Naive B cell (primary cell): ENCODE measurements at regions not wholly inside any gene's neighbourhood (a gene's known extent, or its start where the extent isn't known, plus 50 kb on each side); places are given as distances from the start of the nearest gene placed in this dataset.

Source experiments
- ATAC-seq, 2 donors: fragments of 150-1000 bp; cut with Tn5 transposase; 2 replicates each; pipeline ENCODE4 v1.10.0; 2021; ENCODE audit warnings: low read depth in 2 of 2, mild to moderate bottlenecking in 2 of 2, moderate library complexity in 2 of 2
- DNase-seq: peaks from one replicate; pipeline ENCODE4 v3.0.0; 2022
- H3K27ac Mint-ChIP-seq, 6 donors: one replicate each; pipeline ENCODE4 v1.8.0; 2020 to 2022; ENCODE audit warnings: mild to moderate bottlenecking in 6 of 6, mixed read lengths in 6 of 6, moderate library complexity in 5 of 6, inconsistent platforms in 2 of 6
- H3K27me3 Mint-ChIP-seq, 3 donors: one replicate each; pipeline ENCODE4 v1.8.0; 2021 to 2022; ENCODE audit warnings: mixed read lengths in 3 of 3, mild to moderate bottlenecking in 1 of 3
- H3K36me3 Mint-ChIP-seq, 2 donors: one replicate each; pipeline ENCODE4 v1.8.0; 2020 to 2022; ENCODE audit warnings: mixed read lengths in 2 of 2, inconsistent platforms in 1 of 2, mild to moderate bottlenecking in 1 of 2
- H3K4me1 Mint-ChIP-seq, 3 donors: one replicate each; pipeline ENCODE4 v1.8.0; 2020 to 2022; ENCODE audit warnings: mixed read lengths in 3 of 3, inconsistent platforms in 1 of 3, mild to moderate bottlenecking in 1 of 3, moderate library complexity in 1 of 3
- H3K4me3 Mint-ChIP-seq, 8 donors: one replicate each; pipeline ENCODE4 v1.8.0; 2020 to 2022; ENCODE audit warnings: mild to moderate bottlenecking in 8 of 8, mixed read lengths in 8 of 8, moderate library complexity in 8 of 8, inconsistent platforms in 2 of 8
- H3K9me3 Mint-ChIP-seq, 7 donors: one replicate each; pipeline ENCODE4 v1.8.0; 2020 to 2022; ENCODE audit warnings: mixed read lengths in 7 of 7, mild to moderate bottlenecking in 5 of 7, inconsistent platforms in 2 of 7, moderate library complexity in 1 of 7

- Mint-ChIP-seq H3K9me3 (peaks cover 0 to 6% (median 0%) of the 10 kb centered on the region in 7 donors), H3K36me3 (no peaks in the 10 kb centered on the region)
Observed at GRCh38 chrX:79300856-79301255, 66.3 kb downstream of the ITM2A start.

GRCh38 chrX:79290596-79290995 is 76.5 kb downstream of the ITM2A start:
- H3K27ac Mint-ChIP-seq, result no peak overlapping the region
- H3K9me3 Mint-ChIP-seq, result peaks cover 0 to 9% (median 3%) of the 10 kb centered on the region in 7 donors
- H3K4me1 Mint-ChIP-seq, result peaks cover 0 to 15% (median 5%) of the 10 kb centered on the region in 3 donors
- H3K36me3 Mint-ChIP-seq, result no peaks in the 10 kb centered on the region
- H3K27me3 Mint-ChIP-seq, result no peaks in the 10 kb centered on the region
- H3K4me3 Mint-ChIP-seq, result no peak overlapping the region
- no peak for ATAC-seq
- no peak for DNase-seq

More at GRCh38 chrX:79300856-79301255, 66.3 kb downstream of the ITM2A start:
- ATAC-seq (no peak), DNase-seq (no peak)
- Mint-ChIP-seq H3K4me1 (no peaks in the 10 kb centered on the region), H3K27me3 (no peaks in the 10 kb centered on the region), H3K27ac (no peak overlapping the region), H3K4me3 (no peak overlapping the region)

GRCh38 chrX:79288733-79289132 is 78.4 kb downstream of the ITM2A start:
- H3K27ac Mint-ChIP-seq, result no peak overlapping the region
- no peaks in the 10 kb centered on the region for H3K27me3 Mint-ChIP-seq
- H3K9me3 Mint-ChIP-seq, result peaks cover 0 to 9% (median 3%) of the 10 kb centered on the region in 7 donors
- no peaks in the 10 kb centered on the region for H3K36me3 Mint-ChIP-seq
- H3K4me1 Mint-ChIP-seq, result peaks cover 0 to 15% (median 5%) of the 10 kb centered on the region in 3 donors
- no peak for ATAC-seq
- no peak overlapping the region for H3K4me3 Mint-ChIP-seq
- DNase-seq, result no peak

- Mint-ChIP-seq H3K36me3 (no peaks in the 10 kb centered on the region), H3K9me3 (peaks cover 0 to 3% (median 1%) of the 10 kb centered on the region in 7 donors), H3K27me3 (no peaks in the 10 kb centered on the region), H3K4me3 (no peak overlapping the region), H3K4me1 (peaks cover 0 to 15% (median 5%) of the 10 kb centered on the region in 3 donors), H3K27ac (no peak overlapping the region)
- DNase-seq, result no peak
- no peak for ATAC-seq
Observed at GRCh38 chrX:79287724-79288123, 79.4 kb downstream of the ITM2A start.

- no peaks in the 10 kb centered on the region for H3K27me3 Mint-ChIP-seq
- no peak for DNase-seq
- no peaks in the 10 kb centered on the region for H3K4me1 Mint-ChIP-seq
- H3K27ac Mint-ChIP-seq, result no peak overlapping the region
- peaks cover 7 to 34% (median 13%) of the 10 kb centered on the region in 7 donors for H3K9me3 Mint-ChIP-seq
- H3K36me3 Mint-ChIP-seq, result peaks cover 8 to 20% of the 10 kb centered on the region in 2 donors
- no peak for ATAC-seq
- peak overlapping the region in 1 of 8 donors; percentile 8 for H3K4me3 Mint-ChIP-seq
Observed at GRCh38 chrX:79281775-79282174, 85.4 kb downstream of the ITM2A start.

- H3K9me3 Mint-ChIP-seq, result peaks cover 0 to 5% (median 0%) of the 10 kb centered on the region in 7 donors
- peak overlapping the region in 3 of 8 donors; percentile 14 to 61 (median 32) for H3K4me3 Mint-ChIP-seq
- DNase-seq (peak; percentile 55), ATAC-seq (peak; percentile 96)
- H3K36me3 Mint-ChIP-seq, result no peaks in the 10 kb centered on the region
- H3K4me1 Mint-ChIP-seq, result peaks cover 12 to 40% (median 19%) of the 10 kb centered on the region in 3 donors
- peak overlapping the region in 4 of 6 donors; percentile 60 to 83 (median 74) for H3K27ac Mint-ChIP-seq
- H3K27me3 Mint-ChIP-seq, result no peaks in the 10 kb centered on the region
Observed at GRCh38 chrX:79270401-79270800, 96.7 kb downstream of the ITM2A start.

- no peak overlapping the region for H3K4me3 Mint-ChIP-seq
- peak overlapping the region in 4 of 6 donors; percentile 1 to 57 (median 34) for H3K27ac Mint-ChIP-seq
- H3K4me1 Mint-ChIP-seq, result peaks cover 12 to 44% (median 21%) of the 10 kb centered on the region in 3 donors
- DNase-seq, result no peak
- no peaks in the 10 kb centered on the region for H3K27me3 Mint-ChIP-seq
- H3K36me3 Mint-ChIP-seq, result no peaks in the 10 kb centered on the region
- no peak for ATAC-seq
- H3K9me3 Mint-ChIP-seq, result peaks cover 0 to 5% (median 0%) of the 10 kb centered on the region in 7 donors
Observed at GRCh38 chrX:79268788-79269187, 98.3 kb downstream of the ITM2A start.

- no peaks in the 10 kb centered on the region for H3K27me3 Mint-ChIP-seq
- peaks cover 20 to 59% (median 33%) of the 10 kb centered on the region in 3 donors for H3K4me1 Mint-ChIP-seq
- DNase-seq (no peak), ATAC-seq (no peak)
- no peaks in the 10 kb centered on the region for H3K36me3 Mint-ChIP-seq
- peak overlapping the region in 4 of 6 donors; percentile 4 to 67 (median 24) for H3K27ac Mint-ChIP-seq
- H3K9me3 Mint-ChIP-seq, result peaks cover 0 to 5% (median 0%) of the 10 kb centered on the region in 7 donors
- no peak overlapping the region for H3K4me3 Mint-ChIP-seq
Observed at GRCh38 chrX:79266702-79267101, 100.4 kb downstream of the ITM2A start.

GRCh38 chrX:79263550-79263949 is 103.6 kb downstream of the ITM2A start:
- Mint-ChIP-seq H3K27me3 (no peaks in the 10 kb centered on the region), H3K4me3 (peak overlapping the region in 1 of 8 donors; percentile 17), H3K27ac (peak overlapping the region in 4 of 6 donors; percentile 3 to 92 (median 36)), H3K9me3 (peaks cover 0 to 5% (median 0%) of the 10 kb centered on the region in 7 donors), H3K4me1 (peaks cover 38 to 62% (median 38%) of the 10 kb centered on the region in 3 donors), H3K36me3 (no peaks in the 10 kb centered on the region)
- ATAC-seq (no peak), DNase-seq (no peak)

- ATAC-seq (peak; percentile 86 to 88), DNase-seq (peak; percentile 70)
- peak overlapping the region; percentile 28 to 97 (median 80) for H3K27ac Mint-ChIP-seq
- H3K4me3 Mint-ChIP-seq, result peak overlapping the region; percentile 35 to 81 (median 65)
- H3K36me3 Mint-ChIP-seq, result no peaks in the 10 kb centered on the region
- peaks cover 36 to 60% (median 36%) of the 10 kb centered on the region in 3 donors for H3K4me1 Mint-ChIP-seq
- H3K9me3 Mint-ChIP-seq, result peaks cover 0 to 6% (median 3%) of the 10 kb centered on the region in 7 donors
- no peaks in the 10 kb centered on the region for H3K27me3 Mint-ChIP-seq
Observed at GRCh38 chrX:79259073-79259689, 108.0 kb downstream of the ITM2A start.

- peaks cover 0 to 4% of the 10 kb centered on the region in 2 donors for H3K36me3 Mint-ChIP-seq
- no peak for DNase-seq
- H3K27ac Mint-ChIP-seq, result no peak overlapping the region
- peaks cover 3 to 16% (median 4%) of the 10 kb centered on the region in 3 donors for H3K4me1 Mint-ChIP-seq
- no peak overlapping the region for H3K4me3 Mint-ChIP-seq
- H3K27me3 Mint-ChIP-seq, result no peaks in the 10 kb centered on the region
- H3K9me3 Mint-ChIP-seq, result peaks cover 0 to 6% (median under 1%) of the 10 kb centered on the region in 7 donors
- ATAC-seq, result no peak
Observed at GRCh38 chrX:79243691-79244090, 99.2 kb downstream of the GPR174 start.

GRCh38 chrX:79235899-79236298 is 91.4 kb downstream of the GPR174 start:
- peaks cover 10 to 20% (median 14%) of the 10 kb centered on the region in 3 donors for H3K4me1 Mint-ChIP-seq
- H3K9me3 Mint-ChIP-seq, result peaks cover 0 to 8% (median 3%) of the 10 kb centered on the region in 7 donors
- H3K4me3 Mint-ChIP-seq, result peak overlapping the region in 1 of 8 donors; percentile 28
- DNase-seq, result no peak
- ATAC-seq, result no peak
- no peaks in the 10 kb centered on the region for H3K27me3 Mint-ChIP-seq
- H3K36me3 Mint-ChIP-seq, result peaks cover 0 to 8% of the 10 kb centered on the region in 2 donors
- peak overlapping the region in 2 of 6 donors; percentile 8 to 43 for H3K27ac Mint-ChIP-seq

- H3K27me3 Mint-ChIP-seq, result no peaks in the 10 kb centered on the region
- H3K9me3 Mint-ChIP-seq, result peaks cover 0 to 11% (median 3%) of the 10 kb centered on the region in 7 donors
- DNase-seq, result no peak
- H3K4me3 Mint-ChIP-seq, result no peak overlapping the region
- peaks cover 10 to 14% (median 12%) of the 10 kb centered on the region in 3 donors for H3K4me1 Mint-ChIP-seq
- H3K27ac Mint-ChIP-seq, result peak overlapping the region in 1 of 6 donors; percentile 47
- ATAC-seq, result no peak
- peaks cover 0 to 8% of the 10 kb centered on the region in 2 donors for H3K36me3 Mint-ChIP-seq
Observed at GRCh38 chrX:79231662-79232061, 87.2 kb downstream of the GPR174 start.
